ENCODE measurements at regions not wholly inside any gene's neighbourhood (a gene's known extent, or its start where the extent isn't known, plus 50 kb on each side); places are given as distances from the start of the nearest gene placed in this dataset.

DNA sequence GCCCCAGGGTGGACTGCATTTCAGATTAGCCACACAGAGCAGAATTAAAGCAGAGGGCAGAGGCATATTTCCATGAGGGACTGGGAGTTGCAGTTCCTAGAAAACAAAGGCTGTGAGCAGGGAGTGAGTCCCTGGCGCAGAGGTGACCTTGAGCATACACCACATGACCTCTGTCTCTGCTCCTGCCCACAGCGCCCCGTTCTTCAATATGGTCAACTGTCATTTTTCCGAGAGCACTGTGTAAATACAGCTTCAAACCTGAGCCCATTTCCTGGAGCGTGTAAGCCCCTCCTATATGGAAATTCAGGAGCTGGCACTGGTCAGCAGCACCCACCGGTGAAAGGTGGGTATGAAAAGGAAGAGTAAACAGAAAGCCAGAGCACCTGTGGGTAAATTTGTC is 192.2 kb upstream of the PELI2 start:
- TF ChIP-seq, protein P1, sequence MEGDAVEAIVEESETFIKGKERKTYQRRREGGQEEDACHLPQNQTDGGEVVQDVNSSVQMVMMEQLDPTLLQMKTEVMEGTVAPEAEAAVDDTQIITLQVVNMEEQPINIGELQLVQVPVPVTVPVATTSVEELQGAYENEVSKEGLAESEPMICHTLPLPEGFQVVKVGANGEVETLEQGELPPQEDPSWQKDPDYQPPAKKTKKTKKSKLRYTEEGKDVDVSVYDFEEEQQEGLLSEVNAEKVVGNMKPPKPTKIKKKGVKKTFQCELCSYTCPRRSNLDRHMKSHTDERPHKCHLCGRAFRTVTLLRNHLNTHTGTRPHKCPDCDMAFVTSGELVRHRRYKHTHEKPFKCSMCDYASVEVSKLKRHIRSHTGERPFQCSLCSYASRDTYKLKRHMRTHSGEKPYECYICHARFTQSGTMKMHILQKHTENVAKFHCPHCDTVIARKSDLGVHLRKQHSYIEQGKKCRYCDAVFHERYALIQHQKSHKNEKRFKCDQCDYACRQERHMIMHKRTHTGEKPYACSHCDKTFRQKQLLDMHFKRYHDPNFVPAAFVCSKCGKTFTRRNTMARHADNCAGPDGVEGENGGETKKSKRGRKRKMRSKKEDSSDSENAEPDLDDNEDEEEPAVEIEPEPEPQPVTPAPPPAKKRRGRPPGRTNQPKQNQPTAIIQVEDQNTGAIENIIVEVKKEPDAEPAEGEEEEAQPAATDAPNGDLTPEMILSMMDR (IDR thresholded peaks at IDR 0.05) = no peak
- no peak for TF ChIP-seq POLR2A (IDR thresholded peaks at IDR 0.05)
